GM19324 (cell line): ENCODE measurements at regions not wholly inside any gene's neighbourhood (a gene's known extent, or its start where the extent isn't known, plus 50 kb on each side); places are given as distances from the start of the nearest gene placed in this dataset.
"Not testable (repeated sequence)": the region's sequence is repeated elsewhere in the genome, so short reads cannot be mapped to it uniquely, and the experiment has no call there.

Experiments used
- ATAC-seq: cut with Tn5 transposase; IDR thresholded peaks from one replicate; pipeline ENCODE4 v1.9.1; 2021; ENCODE audit warnings: mild to moderate bottlenecking, moderate library complexity; ENCODE audit not compliant: unreplicated experiment, low FRiP score

- ATAC-seq: not testable (repeated sequence)
Measured at GRCh38 chr1:149352205-149352604, 122.6 kb upstream of the NBPF19 start.

DNA sequence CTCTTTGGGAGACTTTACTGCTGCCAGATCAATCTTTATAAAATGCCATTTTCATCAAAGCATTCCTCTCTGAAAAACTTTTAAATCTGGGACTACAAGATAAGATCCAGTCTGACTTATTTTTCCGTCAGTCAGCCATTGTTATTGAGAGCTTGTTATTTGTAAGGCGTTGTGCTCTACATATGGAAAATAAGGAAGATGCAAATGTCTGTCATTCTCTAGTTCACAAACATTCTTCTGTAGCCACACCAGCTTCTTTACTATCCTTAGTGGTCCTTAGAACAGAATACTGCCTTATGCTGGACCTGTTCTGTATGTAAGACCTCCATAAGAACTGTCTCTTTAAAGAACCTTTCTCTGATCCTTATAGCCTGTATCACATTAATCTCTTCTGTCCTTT, 120.3 kb upstream of the NBPF19 start:
- not testable (repeated sequence) for ATAC-seq

DNA sequence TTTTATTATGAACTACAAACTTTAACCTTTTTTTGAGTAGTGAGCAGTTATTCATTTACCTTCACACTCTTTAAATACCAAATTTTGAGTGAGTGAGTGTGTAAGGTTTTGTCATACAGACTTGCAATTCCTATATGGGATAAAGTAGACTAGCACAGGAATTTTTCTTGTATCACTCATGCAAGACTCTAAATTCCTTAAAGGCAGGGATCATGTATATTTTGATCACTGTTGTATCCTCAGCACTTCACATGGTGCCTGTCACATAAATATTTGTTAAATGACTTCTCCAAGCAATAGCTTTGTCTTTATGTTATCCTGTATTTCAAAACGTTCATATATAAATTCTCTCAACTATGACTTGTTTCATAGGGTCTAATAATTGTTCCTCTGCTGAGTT, 119.1 kb upstream of the NBPF19 start:
- not testable (repeated sequence) for ATAC-seq

DNA sequence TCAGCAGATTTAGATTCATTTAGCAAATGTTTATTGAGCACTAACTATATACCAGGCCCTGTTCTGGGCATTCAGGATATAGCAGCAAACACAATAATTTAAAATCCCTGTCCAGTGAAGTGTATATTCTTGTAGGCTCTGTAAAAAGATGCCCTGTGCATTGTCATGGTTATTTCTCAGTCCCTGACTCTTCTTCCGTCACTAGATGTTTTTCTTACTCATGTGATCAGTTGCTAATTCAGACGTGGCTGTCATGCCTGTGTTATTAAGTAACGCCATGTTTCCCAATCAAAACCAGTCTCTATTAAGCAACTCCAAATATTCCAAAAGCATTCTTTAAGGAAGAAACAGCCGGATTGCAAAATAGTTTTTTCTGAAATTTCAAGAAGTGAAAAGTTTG, 118.7 kb upstream of the NBPF19 start:
- not testable (repeated sequence) for ATAC-seq

DNA sequence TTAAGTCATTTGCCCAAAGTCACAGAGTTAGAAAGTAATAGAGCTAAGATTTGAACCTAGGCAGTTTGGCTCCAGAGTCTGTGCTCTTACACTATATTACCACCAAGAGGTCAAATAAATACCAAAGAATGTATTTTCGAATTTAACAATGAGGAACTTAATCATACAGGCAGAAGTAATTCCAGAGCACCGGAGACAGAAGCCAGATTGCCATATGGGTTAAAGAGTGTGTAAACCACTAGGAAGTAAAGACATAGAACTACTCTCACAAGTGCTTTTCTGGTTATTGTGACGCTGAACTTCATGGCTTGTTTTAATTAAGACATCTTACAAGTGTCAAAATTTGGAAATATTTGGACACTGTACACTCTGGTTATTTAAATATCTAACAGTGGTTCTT, 114.5 kb upstream of the NBPF19 start:
- ATAC-seq: not testable (repeated sequence)

DNA sequence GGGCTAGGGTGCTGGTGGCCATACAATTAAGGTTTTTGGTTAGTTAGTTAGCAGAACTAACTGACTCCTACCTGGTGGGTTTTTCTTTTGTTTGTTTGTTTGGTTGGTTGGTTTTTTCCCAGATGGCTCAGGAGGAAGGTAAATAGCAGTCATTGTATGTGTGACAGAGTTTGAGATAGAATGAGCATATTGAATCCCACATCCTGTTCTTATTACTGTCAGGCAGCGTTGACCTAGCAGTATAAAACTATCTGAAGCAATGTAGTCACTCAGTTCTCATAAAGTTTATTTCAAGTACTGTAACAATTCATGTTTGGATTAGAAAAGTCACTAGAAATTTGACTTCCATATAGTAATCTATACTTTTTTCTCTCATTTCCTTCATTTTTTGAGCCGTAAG, 113.5 kb upstream of the NBPF19 start:
- not testable (repeated sequence) for ATAC-seq

- not testable (repeated sequence) for ATAC-seq
Measured at GRCh38 chr1:149364188-149364981, 110.5 kb upstream of the NBPF19 start.

- ATAC-seq: not testable (repeated sequence)
Measured at GRCh38 chr1:149366402-149366801, 108.4 kb upstream of the NBPF19 start.

GRCh38 chr1:149367472-149368044, 107.3 kb upstream of the NBPF19 start:
- not testable (repeated sequence) for ATAC-seq

DNA sequence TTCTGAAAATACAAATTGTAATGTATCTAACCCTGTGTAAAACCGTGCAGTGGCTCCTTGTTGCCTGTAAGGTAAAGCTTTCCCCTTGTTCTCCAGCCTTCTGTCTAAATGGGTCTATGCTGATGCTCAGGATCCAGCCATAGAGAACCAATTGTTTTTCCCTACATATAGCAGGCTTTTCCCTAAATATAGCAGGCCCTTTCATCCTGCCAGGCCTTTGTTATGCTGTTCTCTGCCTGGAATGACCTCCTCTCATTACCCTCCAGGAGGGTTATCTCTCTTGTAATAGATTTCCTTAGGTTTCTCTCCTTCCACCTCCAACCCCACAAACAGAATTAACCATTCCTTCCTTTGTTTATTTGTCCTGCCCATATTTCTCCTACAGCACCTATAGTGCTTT, 106.5 kb upstream of the NBPF19 start:
- ATAC-seq: not testable (repeated sequence)

DNA sequence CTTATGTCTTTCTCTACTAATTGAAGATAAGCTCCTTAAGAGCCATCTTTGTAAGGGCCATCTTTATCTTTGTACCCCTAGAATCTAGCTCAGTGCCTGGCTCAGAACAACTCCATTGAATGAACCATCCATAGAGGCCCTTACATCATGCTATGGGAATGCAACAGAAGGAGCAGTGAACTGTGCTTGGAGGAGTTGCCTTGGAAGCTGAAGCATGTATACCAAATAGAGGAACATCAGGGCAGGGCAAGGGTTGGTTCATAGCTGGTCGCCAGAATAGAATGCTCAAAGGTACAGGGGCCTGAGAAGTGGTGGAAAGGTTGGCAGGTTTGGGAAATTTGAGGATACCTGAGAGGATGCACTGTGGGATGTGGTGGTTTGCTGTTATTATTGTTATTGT, 105.8 kb upstream of the NBPF19 start:
- ATAC-seq: not testable (repeated sequence)

GRCh38 chr1:149371955-149372354, 102.9 kb upstream of the NBPF19 start:
- ATAC-seq: not testable (repeated sequence)

- ATAC-seq: not testable (repeated sequence)
Measured at GRCh38 chr1:149378462-149378861, 96.4 kb upstream of the NBPF19 start.

- not testable (repeated sequence) for ATAC-seq
Measured at GRCh38 chr1:149390173-149390926, 84.5 kb upstream of the NBPF19 start.

GRCh38 chr1:149390931-149391330, 83.9 kb upstream of the NBPF19 start:
- ATAC-seq: not testable (repeated sequence)

- ATAC-seq: not testable (repeated sequence)
Measured at GRCh38 chr1:149395802-149396201, 79.0 kb upstream of the NBPF19 start.

DNA sequence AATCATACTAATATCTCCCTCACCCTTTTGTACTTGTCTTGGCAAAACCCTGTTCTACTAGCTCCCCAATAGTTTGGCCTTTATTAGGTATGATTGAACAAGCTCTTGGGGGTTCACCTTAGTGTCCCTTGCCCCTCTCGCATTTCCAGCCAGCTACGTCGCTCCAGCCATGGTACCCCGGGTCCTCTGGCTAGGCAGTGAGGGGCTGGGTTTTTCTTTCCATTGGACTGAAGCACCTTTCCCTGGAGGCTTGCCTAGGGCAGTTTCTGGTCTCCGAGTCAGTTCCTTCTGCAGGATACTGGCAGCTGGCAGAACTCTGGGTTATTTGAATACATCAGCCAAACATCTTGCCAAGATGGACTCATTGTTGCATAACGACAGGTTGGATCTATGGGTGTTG, 76.3 kb upstream of the NBPF19 start:
- ATAC-seq: not testable (repeated sequence)

GRCh38 chr1:149408404-149408803, 66.4 kb upstream of the NBPF19 start:
- not testable (repeated sequence) for ATAC-seq

DNA sequence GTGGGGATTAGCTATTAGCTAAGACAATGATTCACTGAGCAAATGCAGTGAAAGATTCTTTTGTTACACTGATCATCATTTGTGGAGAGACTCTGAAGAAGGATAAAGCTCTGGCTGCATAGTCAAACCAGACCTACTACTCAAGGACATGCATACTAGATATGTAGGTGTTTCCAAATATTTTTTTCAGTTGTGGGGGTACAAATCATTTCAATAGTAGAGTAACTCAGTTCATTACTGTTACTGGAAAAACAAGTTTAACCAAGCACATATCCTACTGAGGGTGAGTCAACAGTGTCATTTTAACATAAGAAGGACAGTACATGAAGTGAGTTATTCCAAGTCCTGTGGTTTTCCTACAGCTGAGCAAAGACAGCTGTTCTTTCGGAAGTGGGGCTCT, 59.5 kb upstream of the NBPF19 start:
- not testable (repeated sequence) for ATAC-seq

DNA sequence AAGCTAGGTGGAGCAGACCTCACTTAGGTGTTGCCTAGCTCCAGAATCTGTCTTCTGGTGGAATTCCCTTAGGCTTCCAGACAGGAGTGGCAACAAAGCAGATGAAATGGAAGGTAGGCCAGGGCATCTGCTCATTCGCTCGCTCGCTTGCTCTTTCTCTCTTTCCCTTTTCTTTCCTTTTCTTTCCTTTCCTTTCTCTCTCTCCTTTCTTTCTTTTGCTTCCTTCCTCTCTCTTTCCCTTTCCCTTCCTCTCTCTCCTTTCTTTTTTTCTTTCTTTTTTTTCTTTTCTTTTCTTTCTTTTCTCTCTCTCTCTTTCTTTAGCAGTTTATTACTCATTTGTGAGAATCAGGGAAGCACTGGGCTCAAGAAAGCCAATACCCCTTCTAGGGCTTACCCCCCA, 56.1 kb upstream of the NBPF19 start:
- ATAC-seq: not testable (repeated sequence)

GRCh38 chr1:149423122-149423521, 51.7 kb upstream of the NBPF19 start:
- not testable (repeated sequence) for ATAC-seq
